Kidney capillary endothelial cell (primary cell): ENCODE measurements at regions not wholly inside any gene's neighbourhood (a gene's known extent, or its start where the extent isn't known, plus 50 kb on each side); places are given as distances from the start of the nearest gene placed in this dataset.

Experiments
- DNase-seq: peaks from one replicate; pipeline ENCODE4 v3.0.0-alpha.2; 2018; ENCODE audit warnings: low spot score

- no peak for DNase-seq
Measured at GRCh38 chr21:16538936-16539440, 809.2 kb downstream of the USP25 start.

GRCh38 chr21:16540966-16541727 lies 811.4 kb downstream of the USP25 start:
- no peak for DNase-seq

GRCh38 chr21:16550118-16550517 lies 820.3 kb downstream of the USP25 start:
- no peak for DNase-seq

- DNase-seq = no peak
Measured at GRCh38 chr21:16550917-16551741, 821.3 kb downstream of the USP25 start.

GRCh38 chr21:16552880-16553279 lies 823.1 kb downstream of the USP25 start:
- no peak for DNase-seq

- no peak for DNase-seq
Measured at GRCh38 chr21:16554503-16554902, 824.7 kb downstream of the USP25 start.

- no peak for DNase-seq
Measured at GRCh38 chr21:16563116-16563515, 833.3 kb downstream of the USP25 start.

GRCh38 chr21:16563795-16564194 lies 834.0 kb downstream of the USP25 start:
- DNase-seq = no peak

GRCh38 chr21:16568244-16568643 lies 838.5 kb downstream of the USP25 start:
- no peak for DNase-seq

- DNase-seq = no peak
Measured at GRCh38 chr21:16568661-16569060, 838.9 kb downstream of the USP25 start.

GRCh38 chr21:16569679-16570078 lies 839.9 kb downstream of the USP25 start:
- DNase-seq = no peak

- DNase-seq = no peak
Measured at GRCh38 chr21:16570171-16570570, 840.4 kb downstream of the USP25 start.

- no peak for DNase-seq
Measured at GRCh38 chr21:16570856-16571255, 841.1 kb downstream of the USP25 start.

- no peak for DNase-seq
Measured at GRCh38 chr21:16571594-16571993, 841.8 kb downstream of the USP25 start.

GRCh38 chr21:16572032-16572431 lies 842.2 kb downstream of the USP25 start:
- DNase-seq = no peak

GRCh38 chr21:16573578-16573977 lies 843.8 kb downstream of the USP25 start:
- DNase-seq = no peak

GRCh38 chr21:16577975-16578374 lies 848.2 kb downstream of the USP25 start:
- no peak for DNase-seq

- DNase-seq = no peak
Measured at GRCh38 chr21:16578912-16579311, 849.1 kb downstream of the USP25 start.

GRCh38 chr21:16579538-16579937 lies 849.8 kb downstream of the USP25 start:
- no peak for DNase-seq

- no peak for DNase-seq
Measured at GRCh38 chr21:16580661-16581060, 850.9 kb downstream of the USP25 start.

GRCh38 chr21:16583556-16583955 lies 853.8 kb downstream of the USP25 start:
- no peak for DNase-seq

- DNase-seq = no peak
Measured at GRCh38 chr21:16584756-16585155, 855.0 kb downstream of the USP25 start.

GRCh38 chr21:16585896-16586295 lies 856.1 kb downstream of the USP25 start:
- DNase-seq = no peak
